Smooth muscle cell (in vitro differentiated cells): ENCODE measurements at regions not wholly inside any gene's neighbourhood (a gene's known extent, or its start where the extent isn't known, plus 50 kb on each side); places are given as distances from the start of the nearest gene placed in this dataset.

Experiments
- DNase-seq: peaks from one replicate; lab custom pipeline; 2025; ENCODE audit not compliant: unreplicated experiment; lab: John Stamatoyannopoulos, UW
- H2AFZ ChIP-seq: fragments of 200-600 bp; sonication (generic); 2 replicates; pipeline ENCODE4 v1.6.0; 2016; ENCODE audit warnings: antibody characterized with exemption, low read depth, mild to moderate bottlenecking
- H3F3A ChIP-seq: fragments of 200-600 bp; sonication (generic); 2 replicates; pipeline ENCODE4 v1.6.0; 2017; ENCODE audit warnings: antibody characterized with exemption, low read depth
- H3K27ac ChIP-seq: fragments of 200-600 bp; sonication (generic); 2 replicates; pipeline ENCODE4 v1.5.1; 2016; ENCODE audit warnings: low read depth, mild to moderate bottlenecking
- H3K27me3 ChIP-seq: fragments of 200-600 bp; sonication (generic); 2 replicates; pipeline ENCODE4 v1.6.1; 2016; ENCODE audit warnings: low read depth, mild to moderate bottlenecking
- H3K36me3 ChIP-seq: fragments of 200-600 bp; sonication (generic); 2 replicates; pipeline ENCODE4 v1.5.1; 2016; ENCODE audit warnings: low read depth
- H3K4me1 ChIP-seq: fragments of 200-600 bp; sonication (generic); 2 replicates; pipeline ENCODE4 v1.5.1; 2016; ENCODE audit warnings: low read depth
- H3K4me2 ChIP-seq: fragments of 200-600 bp; sonication (generic); 2 replicates; pipeline ENCODE4 v1.6.0; 2016; ENCODE audit warnings: mild to moderate bottlenecking
- H3K4me3 ChIP-seq: fragments of 200-600 bp; sonication (generic); 2 replicates; pipeline ENCODE4 v1.5.1; 2016; ENCODE audit warnings: mild to moderate bottlenecking
- H3K79me2 ChIP-seq: fragments of 200-600 bp; sonication (generic); 2 replicates; pipeline ENCODE4 v1.6.0; 2016; ENCODE audit warnings: low read depth, mild to moderate bottlenecking
- H3K9ac ChIP-seq: fragments of 200-600 bp; sonication (generic); 2 replicates; pipeline ENCODE4 v1.6.0; 2016; ENCODE audit warnings: low read depth
- H3K9me3 ChIP-seq: fragments of 200-600 bp; sonication (generic); replicated peaks from 2 replicates; pipeline ENCODE4 v1.5.1; 2016; ENCODE audit warnings: low read depth
- H4K20me1 ChIP-seq: fragments of 200-600 bp; sonication (generic); 2 replicates; pipeline ENCODE4 v1.6.0; 2016; ENCODE audit warnings: low read depth
- CTCF ChIP-seq: fragments of 200-600 bp; sonication (generic); IDR thresholded peaks from 2 replicates; pipeline ENCODE4 v1.5.1; 2017; ENCODE audit warnings: borderline replicate concordance, mild to moderate bottlenecking, antibody characterized with exemption; ENCODE audit not compliant: insufficient read depth, poor library complexity, severe bottlenecking
- WGBS: methylation state at CpG from one replicate; pipeline ENCODE4 v1.1.7; 2016; ENCODE audit warnings: low lambda C conversion rate; 5-methylcytosine and 5-hydroxymethylcytosine counted together

- Histone ChIP-seq H3K27me3 (no peaks in the 10 kb centered on the region), H3K36me3 (no peaks in the 10 kb centered on the region), H3K79me2 (no peaks in the 10 kb centered on the region), H3K9me3 (no peaks in the 10 kb centered on the region), H4K20me1 (no peaks in the 10 kb centered on the region), H3F3A (no peaks in the 10 kb centered on the region), H3K4me3 (no peak overlapping the region), H3K4me1 (no peaks in the 10 kb centered on the region), H2AFZ (no peak overlapping the region), H3K9ac (no peak overlapping the region), H3K4me2 (no peak overlapping the region), H3K27ac (no peak overlapping the region)
- 75% methylated on average over 3 of the region's 3 CpGs for WGBS
- TF ChIP-seq CTCF: no peak
- no peak for DNase-seq
Measured at GRCh38 chr2:66121946-66122345, 313.0 kb upstream of the MEIS1 start.

DNA sequence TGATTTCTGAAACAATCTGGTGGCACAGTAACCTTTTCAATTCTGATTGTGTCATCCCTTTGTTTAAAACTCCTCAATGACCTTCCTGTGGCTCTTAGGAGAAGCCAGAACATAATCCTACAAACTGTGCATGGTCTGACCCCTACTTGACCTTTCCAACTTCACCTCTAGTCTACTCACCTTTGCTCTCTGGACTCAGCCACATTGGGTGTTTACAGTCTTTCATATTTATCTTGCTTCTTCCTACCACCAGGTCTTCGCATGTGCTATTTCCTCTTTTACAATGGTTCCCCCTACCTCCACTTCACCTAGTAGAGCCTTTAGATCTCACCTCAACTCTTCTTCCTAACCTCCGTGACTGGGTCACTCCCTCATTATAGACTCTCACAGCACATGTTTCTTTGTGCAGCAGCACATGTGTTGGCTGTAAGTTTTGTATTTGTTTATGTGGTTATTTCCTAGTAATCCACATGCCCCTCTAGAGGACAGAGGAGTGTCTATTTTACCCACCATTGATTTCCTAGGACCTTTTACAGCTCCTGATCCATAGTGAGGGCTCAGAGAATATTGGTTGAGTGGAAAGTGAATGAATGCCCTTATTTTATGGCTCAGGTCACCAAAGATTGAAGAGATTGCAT, 320.8 kb upstream of the MEIS1 start:
- Histone ChIP-seq H4K20me1 (no peaks in the 10 kb centered on the region), H3K4me1 (no peaks in the 10 kb centered on the region), H2AFZ (no peak overlapping the region), H3K9me3 (no peaks in the 10 kb centered on the region), H3K36me3 (no peaks in the 10 kb centered on the region), H3K4me2 (no peak overlapping the region), H3K4me3 (no peak overlapping the region), H3K27me3 (no peaks in the 10 kb centered on the region), H3K27ac (no peak overlapping the region), H3K9ac (no peak overlapping the region), H3F3A (no peaks in the 10 kb centered on the region), H3K79me2 (no peaks in the 10 kb centered on the region)
- no peak for TF ChIP-seq CTCF
- 94% methylated on average over 2 of the region's 2 CpGs for WGBS
- no peak for DNase-seq

DNA sequence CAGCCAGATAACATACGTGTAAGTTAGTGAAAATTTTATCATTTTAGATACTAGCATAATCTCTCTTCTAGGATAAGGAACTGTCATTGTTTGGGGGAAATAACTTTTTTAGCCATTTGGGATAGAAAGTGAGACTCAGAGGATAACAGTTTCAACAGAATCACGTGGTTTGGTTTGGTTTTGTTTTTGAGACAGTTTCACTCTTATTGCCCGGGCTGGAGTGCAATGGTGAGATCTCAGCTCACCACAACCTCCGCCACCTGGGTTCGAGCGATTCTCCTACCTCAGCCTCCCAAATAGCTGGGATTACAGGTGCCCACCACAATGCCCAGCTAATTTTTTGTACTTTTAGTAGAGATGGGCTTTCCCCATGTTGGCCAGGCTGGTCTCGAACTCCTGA, 323.2 kb upstream of the MEIS1 start:
- no peak for TF ChIP-seq CTCF
- H3F3A ChIP-seq: no peaks in the 10 kb centered on the region
- H3K79me2 ChIP-seq: no peaks in the 10 kb centered on the region
- 79% methylated on average over 7 of the region's 7 CpGs for WGBS
- no peak overlapping the region for H3K4me3 ChIP-seq
- H3K4me1 ChIP-seq: no peaks in the 10 kb centered on the region
- H4K20me1 ChIP-seq: no peaks in the 10 kb centered on the region
- H3K4me2 ChIP-seq: no peak overlapping the region
- no peak for DNase-seq
- H3K27me3 ChIP-seq: no peaks in the 10 kb centered on the region
- H3K36me3 ChIP-seq: no peaks in the 10 kb centered on the region
- no peak overlapping the region for H3K27ac ChIP-seq
- no peaks in the 10 kb centered on the region for H3K9me3 ChIP-seq
- no peak overlapping the region for H2AFZ ChIP-seq
- no peak overlapping the region for H3K9ac ChIP-seq

GRCh38 chr2:66110608-66111007, 324.3 kb upstream of the MEIS1 start:
- no peaks in the 10 kb centered on the region for H3F3A ChIP-seq
- H3K27ac ChIP-seq: no peak overlapping the region
- H3K36me3 ChIP-seq: no peaks in the 10 kb centered on the region
- no peak overlapping the region for H2AFZ ChIP-seq
- H3K79me2 ChIP-seq: no peaks in the 10 kb centered on the region
- no peak overlapping the region for H3K9ac ChIP-seq
- H3K4me1 ChIP-seq: no peaks in the 10 kb centered on the region
- no peaks in the 10 kb centered on the region for H4K20me1 ChIP-seq
- no peak overlapping the region for H3K4me3 ChIP-seq
- DNase-seq: no peak
- no peaks in the 10 kb centered on the region for H3K27me3 ChIP-seq
- WGBS: 86% methylated on average over 2 of the region's 2 CpGs
- no peak overlapping the region for H3K4me2 ChIP-seq
- TF ChIP-seq CTCF: no peak
- no peaks in the 10 kb centered on the region for H3K9me3 ChIP-seq
